HG03521 (cell line): ENCODE measurements at regions not wholly inside any gene's neighbourhood (a gene's known extent, or its start where the extent isn't known, plus 50 kb on each side); places are given as distances from the start of the nearest gene placed in this dataset.
"Not testable (repeated sequence)": the region's sequence is repeated elsewhere in the genome, so short reads cannot be mapped to it uniquely, and the experiment has no call there.

Experiments used
- ATAC-seq: cut with Tn5 transposase; IDR thresholded peaks from one replicate; pipeline ENCODE4 v1.9.1; 2021; ENCODE audit warnings: mild to moderate bottlenecking, moderate library complexity; ENCODE audit not compliant: unreplicated experiment

DNA sequence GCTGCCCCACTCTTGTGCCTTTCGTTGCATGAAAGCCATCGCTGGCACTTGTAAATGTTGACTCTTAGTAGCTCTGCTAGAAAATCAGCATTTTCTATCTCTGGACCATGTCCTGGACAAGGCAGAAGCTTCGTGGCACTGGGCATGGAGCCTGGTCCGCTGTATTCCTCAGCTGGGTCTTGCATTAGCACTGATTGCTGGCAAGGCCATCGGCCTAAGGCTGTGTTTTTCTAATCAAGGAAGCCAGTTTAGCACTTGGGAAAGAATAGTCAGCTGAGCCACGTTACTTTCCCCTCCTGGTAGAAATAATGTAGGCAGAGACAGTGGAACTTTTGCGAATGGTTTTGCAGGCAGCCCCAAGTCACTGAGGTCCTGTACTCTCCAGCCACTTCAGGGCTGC is 180.2 kb upstream of the EOLA2 start:
- no peak for ATAC-seq

DNA sequence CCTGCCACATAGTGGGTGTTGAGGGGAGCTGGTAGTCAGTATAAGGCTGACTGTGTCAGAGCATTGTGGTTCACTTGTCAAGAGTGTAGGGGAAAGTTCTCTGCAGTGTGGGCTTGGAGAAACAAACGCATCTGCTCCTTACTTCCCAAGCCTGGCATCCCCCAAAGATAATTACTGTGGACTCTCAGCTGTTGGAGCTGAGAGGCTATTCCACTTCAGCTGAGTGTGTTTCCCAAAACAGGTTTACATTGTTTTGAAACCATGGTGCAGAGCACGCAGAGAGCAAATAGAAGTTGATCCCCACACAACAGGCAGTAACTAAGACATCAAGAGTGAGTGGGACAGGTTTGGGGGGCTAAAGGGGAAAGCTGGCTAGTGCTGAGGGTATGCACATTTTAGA is 181.0 kb upstream of the EOLA2 start:
- no peak for ATAC-seq

DNA sequence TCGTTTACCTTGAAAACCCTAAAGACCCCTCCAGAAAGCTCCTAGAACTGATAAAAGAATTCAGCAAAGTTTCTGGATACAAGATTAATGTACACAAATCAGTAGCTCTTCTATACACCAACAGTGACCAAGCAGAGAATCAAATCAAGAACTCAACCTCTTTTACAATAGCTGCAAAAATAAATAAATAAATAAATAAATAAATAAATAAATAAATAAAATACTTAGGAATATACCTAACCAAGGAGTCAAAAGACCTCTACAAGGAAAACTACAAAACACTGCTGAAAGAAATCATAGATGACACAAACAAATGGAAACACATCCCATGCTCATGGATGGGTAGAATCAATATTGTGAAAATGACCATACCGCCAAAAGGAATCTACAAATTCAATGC is 186.8 kb upstream of the EOLA2 start:
- not testable (repeated sequence) for ATAC-seq

DNA sequence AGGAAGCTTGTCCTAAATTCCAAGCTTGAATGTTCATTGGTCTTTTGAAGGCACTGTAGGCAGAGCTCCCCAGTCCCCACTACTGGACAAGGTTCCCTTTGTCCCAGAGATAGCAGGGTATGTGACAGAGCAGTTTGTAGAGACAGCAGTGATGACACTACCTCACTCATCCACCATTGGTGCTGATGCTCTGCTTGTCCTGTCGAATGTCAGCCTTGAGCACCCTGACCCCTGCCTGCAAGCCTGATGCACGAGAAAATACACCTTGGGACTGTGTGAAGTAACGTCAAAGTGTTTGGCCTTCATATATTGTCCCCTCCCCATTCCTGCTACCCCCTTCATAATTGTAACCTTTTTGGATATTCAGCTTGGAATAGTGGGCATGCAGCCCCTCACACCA is 188.9 kb upstream of the EOLA2 start:
- no peak for ATAC-seq

DNA sequence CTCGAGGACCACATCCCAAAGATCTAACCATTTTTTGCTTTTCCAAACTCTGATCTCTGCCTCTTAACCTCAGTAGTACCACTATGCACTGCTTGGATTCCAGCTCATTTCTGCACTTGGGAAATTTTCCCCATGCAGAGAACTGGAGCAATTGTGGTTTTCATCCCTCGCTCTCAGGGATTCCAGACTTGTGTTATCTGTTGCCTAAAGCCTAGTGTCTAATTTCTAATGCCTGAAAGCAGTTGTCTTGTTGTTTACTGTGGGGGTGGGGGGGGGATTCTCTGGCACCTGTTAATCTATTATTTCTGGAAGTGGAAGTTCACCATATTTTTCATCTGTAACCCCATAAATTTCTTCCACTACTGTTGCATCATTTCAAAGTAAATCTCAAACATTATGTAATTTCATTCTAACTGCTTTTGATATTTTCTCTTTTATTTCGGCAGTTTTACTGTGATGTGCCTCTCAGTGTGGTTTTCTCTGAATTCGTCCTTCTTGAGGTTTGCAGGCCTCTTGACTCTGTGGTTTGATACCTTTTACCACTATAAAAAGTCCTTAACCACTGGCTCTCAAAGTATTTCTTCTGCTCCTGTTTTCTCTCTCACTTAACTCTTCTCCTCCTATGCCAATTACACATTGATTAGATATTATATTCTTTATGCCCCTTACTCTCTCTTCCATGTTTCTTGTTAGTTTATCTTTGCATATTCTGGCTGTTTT is 205.6 kb upstream of the EOLA2 start:
- ATAC-seq, result no peak

DNA sequence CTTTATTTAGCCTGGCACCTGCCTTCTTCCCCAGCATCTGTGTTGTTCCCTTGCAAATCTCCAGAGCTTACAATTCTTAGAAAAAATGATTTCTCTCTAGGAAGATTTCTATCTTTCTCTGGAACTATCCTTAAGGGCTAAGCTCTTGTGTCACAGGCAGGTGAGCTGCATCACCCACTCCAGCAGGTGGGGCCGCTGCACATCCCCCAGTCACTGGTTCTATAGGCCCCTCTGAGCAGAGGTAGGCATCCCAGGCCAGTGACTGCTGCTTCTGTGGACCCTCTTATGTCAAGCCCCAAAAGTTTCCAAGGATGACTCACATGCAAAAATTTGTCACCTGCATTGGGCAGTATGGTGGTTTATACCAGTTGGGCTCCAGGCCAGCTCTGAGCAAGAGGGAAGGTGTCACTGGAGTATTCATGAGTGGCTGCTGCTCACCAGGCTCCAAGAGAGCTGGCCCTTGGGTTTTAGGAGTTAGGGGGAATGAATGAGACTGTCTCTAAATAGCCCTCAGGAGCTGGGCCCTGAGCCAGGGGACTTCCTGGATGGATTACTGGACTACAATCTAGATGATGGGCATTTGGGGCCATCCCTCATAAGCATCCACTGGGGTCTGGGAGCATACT is 208.1 kb upstream of the EOLA2 start:
- no peak for ATAC-seq

DNA sequence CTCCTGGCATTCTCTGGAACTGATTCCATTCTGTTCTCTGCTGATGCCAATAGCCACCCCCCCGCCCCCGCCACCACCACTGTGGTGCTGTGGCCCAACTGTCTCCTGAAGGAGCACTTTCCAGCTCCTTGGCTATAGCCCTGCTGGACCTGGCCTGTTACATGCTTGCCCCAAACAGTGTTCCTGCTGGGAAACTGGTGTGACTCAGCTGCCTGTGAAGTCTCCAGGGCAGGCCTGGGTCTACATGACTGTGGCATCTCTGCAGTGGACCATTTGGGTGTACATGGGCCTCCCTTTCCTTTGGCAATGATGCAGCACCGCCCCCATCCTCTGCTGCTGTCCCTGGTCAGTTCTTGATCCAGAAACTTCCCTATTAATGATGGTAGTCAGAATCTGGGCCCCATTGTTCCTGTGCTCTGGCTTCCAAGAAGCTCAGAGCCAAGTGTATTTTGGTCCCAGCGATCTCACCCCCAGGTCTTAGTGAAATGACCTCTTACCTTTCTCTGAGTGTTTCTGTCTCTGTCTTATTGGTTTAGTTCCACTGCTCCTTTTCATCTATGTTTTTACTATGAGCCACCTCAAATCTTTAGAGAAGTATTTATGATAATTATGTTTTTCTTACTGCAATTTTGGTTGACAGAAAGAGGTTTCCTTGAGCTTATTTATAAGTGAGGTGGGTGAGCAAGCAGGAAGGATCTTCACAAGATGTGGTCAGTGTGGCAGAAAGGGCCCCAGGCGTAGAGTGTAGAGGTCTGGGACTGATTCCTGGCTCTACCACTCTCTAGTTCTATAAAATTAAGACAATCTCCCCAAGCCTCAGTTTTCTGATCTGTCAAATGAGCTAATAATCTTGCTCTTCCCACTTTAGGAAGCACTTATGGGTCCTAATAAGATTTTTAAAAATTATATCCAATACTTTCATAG is 210.7 kb upstream of the EOLA2 start:
- no peak for ATAC-seq

DNA sequence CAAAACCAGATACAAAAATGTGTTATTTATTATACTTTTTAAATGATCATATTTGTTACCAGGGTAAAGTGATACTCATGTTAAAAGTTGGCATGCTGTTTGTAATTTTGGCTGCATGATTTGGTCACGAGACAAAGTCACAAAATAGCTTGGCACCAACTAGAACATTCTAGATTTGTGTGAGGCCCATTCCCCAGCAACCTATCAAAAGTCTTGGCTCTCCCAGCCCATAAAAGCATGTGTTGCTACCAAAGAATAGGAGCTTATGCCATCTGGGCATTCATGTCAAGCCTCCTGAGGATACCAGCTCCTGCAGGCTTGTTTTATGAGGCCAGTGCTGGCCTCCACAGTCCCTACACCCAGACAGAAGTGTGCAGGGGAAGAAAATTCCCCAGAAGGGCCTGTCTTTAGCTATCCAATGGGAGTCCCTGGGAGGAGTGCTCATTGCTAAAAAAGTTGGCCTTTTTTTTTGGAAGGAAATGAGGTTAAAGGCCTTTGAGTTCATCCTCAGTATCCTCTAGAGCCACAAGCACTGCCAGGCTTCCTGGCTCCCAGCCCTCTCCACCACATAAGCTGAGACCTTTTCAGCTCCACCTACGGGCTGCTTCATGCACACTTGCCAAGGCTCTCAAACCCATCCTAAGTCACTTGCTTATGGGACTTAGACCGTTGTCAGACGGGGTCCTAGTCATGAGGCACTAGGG is 211.9 kb upstream of the EOLA2 start:
- ATAC-seq, result no peak

DNA sequence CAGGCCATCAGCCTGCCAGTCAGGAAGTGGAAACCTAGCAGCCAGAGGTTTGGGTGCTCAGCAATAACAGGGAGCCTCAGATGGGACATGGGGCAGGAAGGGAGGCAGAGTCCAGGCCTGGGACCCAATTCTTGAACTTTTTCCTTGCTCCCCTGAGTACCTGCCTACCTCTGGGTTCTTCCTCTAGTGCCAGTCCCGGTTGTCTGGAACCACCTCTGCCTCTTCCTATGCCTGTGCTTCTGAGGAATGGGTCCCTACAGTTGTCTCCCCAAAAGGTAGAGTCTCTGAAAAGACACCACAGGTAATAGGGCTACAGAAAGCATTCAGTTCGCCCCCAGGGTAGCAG is 212.4 kb upstream of the MAMLD1 start:
- no peak for ATAC-seq

DNA sequence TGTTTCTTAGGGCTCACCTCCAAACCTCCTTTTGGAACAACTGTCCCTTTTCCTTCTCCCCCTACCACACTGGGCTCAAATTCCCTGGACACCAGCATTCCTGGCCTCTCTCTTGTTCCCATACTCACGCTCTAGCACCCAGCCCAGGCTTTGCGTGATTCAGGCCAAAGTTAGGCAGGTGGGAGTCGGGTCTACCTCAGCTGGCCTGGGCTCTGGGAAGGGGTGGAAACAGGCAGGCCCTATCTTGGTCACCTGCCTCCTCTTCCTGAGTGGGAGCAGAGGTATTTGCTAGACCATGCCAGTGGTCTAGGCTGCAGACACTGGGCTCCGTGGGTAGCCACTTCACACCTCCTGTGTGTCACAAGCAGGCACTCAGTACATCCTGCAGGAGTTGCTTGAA is 211.1 kb upstream of the MAMLD1 start:
- no peak for ATAC-seq

DNA sequence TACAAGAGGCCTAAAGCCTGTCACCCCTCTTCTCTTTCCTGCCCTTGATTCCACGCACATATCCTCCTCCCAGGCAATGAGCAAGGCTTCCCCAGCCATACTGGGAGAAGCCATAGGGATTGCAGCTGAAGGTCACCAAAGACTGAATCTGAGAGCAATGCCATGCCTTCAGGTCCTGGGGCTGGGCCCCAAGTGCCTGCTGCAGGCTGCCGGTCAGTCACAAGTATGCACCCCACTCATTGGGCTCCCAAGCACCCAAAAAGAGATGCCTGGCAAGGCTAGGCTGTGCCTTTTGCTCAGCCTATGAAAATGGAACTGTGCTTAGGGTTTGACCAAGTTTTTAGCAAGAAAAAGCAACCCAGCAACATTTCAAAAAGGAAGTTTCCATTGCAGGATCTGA is 210.6 kb upstream of the MAMLD1 start:
- no peak for ATAC-seq

DNA sequence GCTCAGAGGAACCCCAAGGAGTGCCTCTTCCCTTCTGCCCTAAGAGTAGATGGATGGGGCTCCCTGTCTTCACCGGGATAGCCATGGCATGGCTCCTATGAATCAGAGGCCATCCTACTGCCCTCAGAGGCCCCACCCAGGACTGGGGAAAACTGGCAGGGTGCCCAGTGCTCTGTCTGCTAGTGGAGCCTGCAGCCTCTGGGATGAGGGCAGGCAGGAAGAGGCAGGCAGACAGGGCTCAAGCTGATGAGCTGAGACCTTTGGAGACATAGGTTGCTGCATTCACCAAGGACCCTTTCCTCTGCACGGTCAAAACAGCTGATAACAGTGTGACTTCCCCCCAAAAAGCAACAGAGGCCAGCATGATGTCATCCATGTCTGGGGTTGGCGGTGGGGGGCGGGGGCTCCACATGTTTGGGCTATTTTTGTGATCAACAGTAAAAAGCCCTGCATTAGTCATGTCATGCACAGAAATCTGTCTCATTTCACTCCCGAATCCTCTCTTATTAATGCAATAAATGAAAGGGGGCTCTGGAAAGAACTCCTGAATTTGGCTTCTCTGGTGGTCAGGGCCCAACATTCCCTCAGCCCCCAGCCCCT is 207.6 kb upstream of the MAMLD1 start:
- no peak for ATAC-seq

DNA sequence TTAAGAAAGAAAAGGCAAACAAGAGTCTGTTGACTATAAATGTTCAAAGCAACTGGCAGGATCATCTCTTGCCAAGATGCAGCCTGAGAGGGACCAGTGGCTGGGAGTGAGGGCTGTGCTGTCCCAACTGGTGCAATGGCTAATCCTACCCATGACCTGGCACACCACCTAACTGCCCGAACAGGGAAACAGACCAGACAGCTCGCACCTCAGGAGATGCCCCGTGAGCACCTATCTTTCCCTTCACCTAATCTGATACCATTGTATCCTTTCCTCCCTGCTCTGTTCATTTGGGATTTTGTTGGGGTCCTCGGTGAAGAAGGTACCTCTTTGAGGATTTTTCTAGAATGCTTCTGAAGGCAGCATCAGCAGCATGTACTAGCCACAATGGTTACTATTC is 206.5 kb upstream of the MAMLD1 start:
- no peak for ATAC-seq

DNA sequence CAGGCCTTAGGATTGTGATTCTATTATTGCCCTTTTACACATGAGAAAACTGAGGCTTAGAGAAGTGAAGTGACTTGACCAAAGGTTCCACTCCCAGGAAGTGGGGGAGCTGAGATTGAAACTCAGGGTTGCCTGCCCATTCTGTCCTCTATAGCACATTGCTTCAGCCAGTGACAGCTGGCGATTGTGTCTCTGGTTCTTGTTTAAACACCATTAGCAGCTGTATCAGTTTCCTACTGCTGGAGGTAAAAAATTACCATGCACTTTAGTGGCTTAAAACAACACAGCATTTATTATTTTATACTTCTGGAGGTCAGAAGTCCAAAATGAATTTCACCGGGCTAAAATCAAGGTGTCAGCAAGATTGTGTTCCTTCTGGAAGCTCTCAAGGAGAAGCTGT is 205.8 kb upstream of the MAMLD1 start:
- no peak for ATAC-seq

DNA sequence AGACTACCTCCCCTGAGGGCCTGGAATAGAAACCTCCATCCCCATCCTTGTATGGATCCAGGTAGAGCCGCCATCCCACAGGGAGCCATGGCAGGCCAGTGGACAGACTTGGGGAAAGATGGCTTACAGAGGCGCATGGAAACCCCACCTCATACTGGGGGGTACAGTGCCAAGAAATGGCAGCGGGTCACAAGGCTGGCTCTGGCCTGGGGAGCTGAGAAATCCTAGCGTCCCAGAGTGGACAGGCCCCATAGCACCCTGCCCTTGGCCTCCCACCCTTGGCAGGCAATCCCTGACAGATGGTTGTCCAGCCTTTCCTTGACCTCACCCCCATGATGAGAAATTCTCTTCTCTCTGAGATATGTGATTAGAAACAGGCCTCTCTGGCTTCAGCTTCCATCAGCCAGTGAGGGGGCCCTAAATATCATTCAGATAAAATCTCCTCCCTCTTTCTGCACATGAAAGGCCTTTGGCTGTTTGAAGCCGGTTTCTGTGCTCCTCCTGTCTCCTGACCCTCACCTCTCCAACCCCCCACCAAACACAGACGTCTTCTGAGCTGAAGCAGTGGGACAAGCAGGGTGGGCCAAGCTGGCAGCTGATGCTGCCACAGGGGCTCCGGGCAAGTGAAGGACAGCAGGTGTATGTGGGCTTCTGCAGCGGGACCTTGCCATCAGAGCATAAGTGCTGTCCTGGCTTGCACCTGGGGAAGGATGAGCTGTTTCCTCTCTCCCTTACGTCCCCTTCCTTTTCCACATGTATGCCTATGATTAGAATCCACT is 204.4 kb upstream of the MAMLD1 start:
- no peak for ATAC-seq

DNA sequence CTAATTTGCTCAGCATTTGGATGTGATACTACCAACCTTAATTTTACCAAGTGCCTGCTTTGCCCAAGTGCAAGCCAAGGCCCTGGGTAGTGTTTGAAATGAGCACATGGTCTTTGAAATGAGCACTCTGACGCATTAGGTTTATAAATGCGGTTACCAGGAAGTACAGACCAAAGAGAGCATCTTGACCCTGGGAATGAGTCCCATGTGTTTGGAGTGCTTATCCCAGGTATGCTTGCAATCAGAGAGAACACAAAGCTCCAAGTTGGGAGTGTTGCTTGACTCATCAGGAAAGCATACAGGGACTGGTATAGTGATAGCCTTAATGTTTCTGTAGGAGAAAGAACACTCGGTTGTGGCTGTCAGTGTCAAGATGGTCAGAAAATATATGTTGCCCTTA is 203.6 kb upstream of the MAMLD1 start:
- no peak for ATAC-seq

DNA sequence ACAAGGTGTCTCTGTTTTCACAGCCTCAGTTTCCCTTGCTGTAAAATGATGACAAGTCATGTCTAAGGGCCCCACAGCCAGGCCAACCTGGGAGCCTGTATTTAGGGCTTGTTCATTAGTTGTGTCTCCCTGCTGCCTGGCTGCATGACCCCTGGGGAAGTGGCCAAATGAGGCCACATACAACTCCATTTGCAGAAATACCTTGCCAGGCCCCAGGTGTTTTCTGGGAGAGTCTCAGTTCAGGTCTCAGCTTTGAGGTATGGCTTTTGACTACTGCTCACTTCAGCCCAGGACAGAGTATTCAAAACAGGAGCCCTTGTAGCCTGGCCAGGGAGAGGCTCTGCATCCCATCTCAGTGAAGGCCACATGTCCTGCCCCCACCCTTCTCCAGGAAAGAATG is 202.5 kb upstream of the MAMLD1 start:
- ATAC-seq, result no peak

DNA sequence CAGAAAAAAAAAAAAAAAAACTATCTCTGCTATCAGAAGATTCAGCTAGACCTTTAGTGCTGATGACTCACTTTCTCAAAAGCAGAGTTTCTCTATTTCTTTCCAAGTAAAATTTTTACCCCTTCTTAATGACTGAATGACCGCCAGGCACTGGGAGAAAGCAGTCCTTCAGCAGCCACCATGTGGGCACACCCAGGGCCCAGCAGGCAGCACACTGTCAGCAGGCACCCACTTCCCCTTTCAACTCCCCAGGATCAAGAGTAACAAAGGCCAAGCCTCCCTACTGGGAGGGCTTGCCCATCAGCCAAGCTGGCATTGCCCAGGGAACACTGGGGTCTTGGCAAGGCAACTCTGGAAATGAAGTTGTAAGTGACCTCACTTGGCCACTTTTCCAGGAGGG is 201.9 kb upstream of the MAMLD1 start:
- ATAC-seq, result no peak

DNA sequence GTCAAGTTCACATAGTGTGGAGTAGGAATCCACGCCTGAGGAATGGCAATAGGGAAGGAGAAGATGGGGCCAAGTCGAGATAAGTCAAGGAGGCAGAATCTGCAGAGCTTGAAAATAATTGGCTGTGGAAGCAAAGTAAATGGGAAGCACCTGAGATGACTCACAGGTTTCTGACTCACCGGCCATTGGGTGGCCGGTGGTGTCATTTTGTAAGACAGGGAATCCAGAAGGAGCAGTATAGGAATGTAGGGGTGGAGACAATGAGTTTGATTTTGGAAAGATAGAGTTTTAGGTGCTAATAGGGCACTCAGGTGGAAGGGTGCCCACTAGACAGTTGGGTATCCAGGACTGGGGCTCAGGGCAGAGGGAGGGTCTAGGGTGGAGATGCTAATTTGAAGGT is 201.0 kb upstream of the MAMLD1 start:
- no peak for ATAC-seq

DNA sequence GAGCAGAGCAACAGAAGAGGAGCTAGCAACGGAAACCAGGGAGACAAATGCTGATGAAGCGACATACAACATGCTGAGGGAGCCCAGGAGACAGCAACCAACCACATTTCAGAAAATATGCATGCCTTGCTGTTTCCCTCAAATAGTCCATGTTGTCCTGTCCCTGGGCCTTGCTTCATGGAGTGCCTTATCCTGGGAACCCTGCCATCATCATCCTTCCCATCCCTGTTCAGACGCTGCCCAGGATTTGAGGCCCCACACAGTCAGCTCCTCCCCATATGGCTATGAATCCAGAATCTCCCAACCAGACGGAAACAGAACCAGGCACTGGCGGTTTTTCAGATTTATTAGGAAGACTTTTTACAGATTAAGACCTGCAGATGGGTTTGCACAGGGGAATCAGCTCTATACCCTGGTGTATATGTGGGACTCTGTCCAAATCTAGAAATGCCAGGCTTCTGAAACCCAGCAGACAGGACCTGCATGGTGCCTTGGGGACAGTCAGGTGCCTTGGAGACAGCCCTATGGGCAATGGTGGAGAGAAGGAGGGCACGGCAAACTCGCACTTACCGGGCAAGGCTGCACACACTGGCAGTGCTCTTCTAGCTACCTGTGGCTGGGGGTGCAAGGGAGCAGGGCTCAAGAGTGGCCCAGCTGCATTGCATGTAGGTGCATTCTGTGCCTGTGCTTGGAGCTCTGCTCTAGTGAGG is 199.7 kb upstream of the MAMLD1 start:
- no peak for ATAC-seq
